ENCODE measurements at regions not wholly inside any gene's neighbourhood (a gene's known extent, or its start where the extent isn't known, plus 50 kb on each side); places are given as distances from the start of the nearest gene placed in this dataset.
"Not testable (repeated sequence)": the region's sequence is repeated elsewhere in the genome, so short reads cannot be mapped to it uniquely, and the experiment has no call there.

DNA sequence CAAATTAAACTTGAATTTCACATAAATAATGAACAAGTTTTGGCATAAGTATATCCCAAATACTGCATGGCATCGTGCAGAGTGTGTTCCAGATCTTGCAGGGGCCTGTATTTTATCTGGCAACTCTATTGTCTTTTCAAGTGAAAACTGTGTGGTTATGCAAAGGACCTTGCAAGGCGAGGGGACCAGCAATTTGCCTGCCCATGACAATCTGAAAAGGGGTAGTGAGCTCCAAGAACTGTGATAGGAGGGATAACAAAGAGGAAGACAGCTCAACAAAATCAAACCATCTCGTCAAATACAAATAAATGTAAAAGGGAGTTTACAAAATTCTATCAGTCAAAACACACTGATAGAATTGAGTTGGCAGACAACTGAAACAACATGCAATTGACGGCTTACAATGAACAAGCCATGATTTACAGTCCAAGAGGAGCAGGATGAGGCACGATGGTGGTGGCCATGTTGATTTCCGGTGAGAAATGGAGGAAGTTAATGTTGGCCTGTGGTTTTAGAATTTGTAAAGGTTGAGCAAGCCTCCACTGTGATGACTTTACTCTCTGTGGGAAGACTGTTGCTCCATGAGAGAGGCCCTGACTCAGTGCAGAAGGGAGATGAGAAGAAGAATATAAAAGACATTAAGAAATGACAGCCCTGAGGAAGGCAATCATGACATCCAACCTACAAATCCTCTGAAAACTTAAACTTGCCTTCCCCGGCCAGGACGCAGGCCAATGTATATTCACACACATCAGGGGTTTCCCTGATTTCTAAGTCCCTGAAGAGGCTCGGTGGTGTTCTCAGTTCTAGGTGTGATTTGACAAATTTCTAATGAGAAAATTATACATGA lies 132.2 kb downstream of the ADSS2 start:
- DNase-seq (ENCODE audit: low read depth in 1 of 2, low spot score in 1 of 2) = no peak
- in situ Hi-C loops (cut with HindIII; ENCODE audit: low pct_unique_long_range_greater_than_20kb, low sequenced_read_pairs) = no loop called here
- no peak for TF ChIP-seq JUND (IDR thresholded peaks at IDR 0.05; ENCODE audit: low read depth)

DNA sequence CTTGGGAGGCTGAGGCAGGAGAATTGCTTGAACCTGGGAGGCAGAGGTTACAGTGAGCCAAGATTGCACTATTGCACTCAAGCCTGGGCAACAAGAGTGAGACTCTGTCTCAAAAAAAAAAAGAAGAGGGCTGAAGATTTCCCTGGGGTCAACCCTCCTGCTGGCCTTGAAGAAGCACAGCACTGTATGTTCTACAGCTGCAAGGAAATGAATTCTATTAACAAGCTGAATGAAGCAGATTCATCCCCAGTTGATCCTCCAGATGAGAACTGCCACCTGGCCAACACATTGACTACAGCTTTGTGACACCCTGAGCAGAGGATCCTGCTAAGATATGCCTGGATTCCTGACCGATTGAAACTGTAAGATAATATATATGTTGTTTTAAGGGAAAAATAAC lies 129.5 kb downstream of the ADSS2 start:
- DNase-seq (ENCODE audit: low read depth in 1 of 2, low spot score in 1 of 2) = peak in 1 of 2 experiments; percentile 30
- in situ Hi-C loops (cut with HindIII; ENCODE audit: low pct_unique_long_range_greater_than_20kb, low sequenced_read_pairs) = no loop called here
- no peak for TF ChIP-seq JUND (IDR thresholded peaks at IDR 0.05; ENCODE audit: low read depth)

DNA sequence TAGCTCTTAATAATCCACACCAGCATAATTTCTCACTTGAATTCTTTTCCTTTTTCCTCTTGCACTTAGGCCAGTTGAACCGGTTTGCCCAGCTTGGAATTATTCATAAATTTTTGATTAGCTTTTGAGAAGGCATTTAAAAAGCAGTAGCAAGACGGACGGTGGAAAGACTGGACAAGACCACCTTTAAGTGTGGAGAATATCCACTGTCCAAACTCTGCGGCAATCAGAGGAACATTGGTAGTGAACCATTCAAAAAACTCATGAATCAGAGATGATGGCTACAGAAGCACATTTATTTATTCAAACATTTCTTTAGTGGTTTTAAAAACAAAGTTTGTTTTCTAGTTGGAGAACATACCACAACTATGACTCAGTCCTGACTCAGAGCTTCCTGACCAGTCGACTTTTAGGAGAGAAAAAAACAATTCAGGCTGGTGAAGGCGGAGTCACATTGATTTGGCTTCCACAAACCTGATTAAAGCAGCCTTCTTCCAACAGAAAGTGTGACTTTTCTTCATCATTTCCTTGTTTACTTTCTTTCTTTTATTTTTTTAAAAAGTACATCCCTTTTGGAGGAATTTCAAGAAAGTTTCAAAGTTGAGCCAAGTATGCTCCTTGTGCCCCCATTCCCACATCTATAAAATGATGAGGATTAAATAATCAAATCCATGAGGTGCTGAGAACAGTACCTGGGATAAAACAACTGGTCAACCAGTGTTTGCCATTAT lies 128.8 kb downstream of the ADSS2 start:
- in situ Hi-C loops (cut with HindIII; ENCODE audit: low pct_unique_long_range_greater_than_20kb, low sequenced_read_pairs) = no loop called here
- DNase-seq (ENCODE audit: low read depth in 1 of 2, low spot score in 1 of 2) = peak; percentile 26 to 89
- peak; percentile 90 for TF ChIP-seq JUND (IDR thresholded peaks at IDR 0.05; ENCODE audit: low read depth)

DNA sequence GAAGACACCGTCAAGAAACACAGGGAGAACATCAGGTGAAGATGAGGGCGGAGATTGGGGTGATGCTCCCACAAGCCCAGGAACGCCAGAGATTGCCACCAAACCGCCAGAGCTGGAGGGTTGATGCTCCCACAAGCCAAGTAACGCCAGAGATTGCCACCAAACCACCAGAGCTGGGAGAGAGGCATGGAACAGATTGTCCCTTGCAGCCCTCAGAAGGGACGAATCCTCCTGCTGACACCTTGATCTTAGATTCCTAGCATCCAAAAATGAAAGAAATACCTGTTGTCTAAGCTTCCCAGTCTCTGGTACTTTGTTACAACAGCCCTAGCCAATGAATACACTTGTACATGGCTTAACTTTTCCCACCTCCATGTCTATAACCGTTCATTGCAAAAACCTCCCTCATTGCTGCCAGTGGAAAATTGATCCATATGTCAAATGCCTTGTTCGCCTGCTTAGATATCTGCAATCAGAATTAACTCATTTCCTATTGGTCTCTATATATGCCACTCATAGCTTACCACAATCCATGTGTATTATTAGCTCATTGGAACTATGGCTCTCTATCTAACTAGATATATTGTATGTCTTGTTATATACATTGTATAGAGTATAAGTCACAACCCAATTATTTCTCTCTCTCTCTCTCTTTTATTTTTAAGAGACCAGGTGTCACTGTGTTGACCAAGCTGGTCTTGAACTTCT lies 127.4 kb downstream of the ADSS2 start:
- TF ChIP-seq JUND (IDR thresholded peaks at IDR 0.05; ENCODE audit: low read depth) = no peak
- no peak for DNase-seq (ENCODE audit: low read depth in 1 of 2, low spot score in 1 of 2)
- in situ Hi-C loops (cut with HindIII; ENCODE audit: low pct_unique_long_range_greater_than_20kb, low sequenced_read_pairs) = no loop called here

DNA sequence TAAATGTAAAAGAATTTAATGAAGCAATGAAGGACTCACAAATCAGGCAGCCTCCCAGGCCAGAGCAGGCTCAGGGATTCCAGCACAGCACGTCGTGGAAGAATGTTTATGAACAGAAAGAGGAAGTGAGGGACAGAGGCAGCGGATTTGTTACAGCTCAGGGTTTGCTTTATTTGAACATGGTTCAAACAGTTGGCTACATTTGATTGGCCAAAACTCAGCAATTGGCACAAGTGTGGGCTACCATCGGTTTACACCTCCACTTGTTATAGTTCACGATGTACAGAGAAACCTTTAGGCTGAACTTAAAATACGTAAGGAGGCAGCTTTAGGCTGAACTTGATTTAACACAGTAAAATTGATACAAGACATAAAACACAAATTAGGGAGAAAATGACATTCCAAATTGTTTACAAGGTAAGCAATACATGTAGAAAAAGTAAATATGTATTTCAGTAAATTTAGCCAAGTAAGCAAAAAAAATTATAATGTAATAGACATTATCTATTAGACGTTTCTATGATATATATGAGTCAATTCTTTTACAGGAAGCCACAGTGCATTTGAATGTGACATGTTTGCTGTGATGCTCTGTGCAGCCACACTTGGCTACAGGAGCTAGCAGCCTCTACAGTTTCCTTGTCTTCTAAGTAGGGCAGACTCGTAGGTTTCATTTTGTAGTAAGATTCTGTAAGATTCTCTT lies 126.5 kb downstream of the ADSS2 start:
- TF ChIP-seq JUND (IDR thresholded peaks at IDR 0.05; ENCODE audit: low read depth) = no peak
- in situ Hi-C loops (cut with HindIII; ENCODE audit: low pct_unique_long_range_greater_than_20kb, low sequenced_read_pairs) = no loop called here
- DNase-seq (ENCODE audit: low read depth in 1 of 2, low spot score in 1 of 2) = peak in 1 of 2 experiments; percentile 53

DNA sequence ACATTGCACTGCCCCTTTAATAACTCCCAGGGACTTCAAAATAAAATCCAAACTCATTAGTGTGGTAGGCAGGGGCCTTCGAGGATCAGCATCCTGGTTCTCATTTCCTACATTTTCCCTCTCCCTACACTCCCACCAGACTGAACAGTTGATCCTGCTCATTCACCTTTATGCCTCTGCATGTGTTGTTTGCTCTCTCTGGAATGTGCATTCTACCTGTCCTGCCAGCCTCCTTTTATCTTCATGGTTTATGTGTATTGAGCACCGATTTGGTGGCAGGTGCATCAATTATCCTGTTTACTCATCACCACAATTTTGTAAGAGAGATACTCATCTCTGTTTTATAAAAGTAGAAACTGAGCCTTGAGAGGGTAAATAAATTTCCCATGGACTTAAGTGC lies 125.0 kb downstream of the ADSS2 start:
- in situ Hi-C loops (cut with HindIII; ENCODE audit: low pct_unique_long_range_greater_than_20kb, low sequenced_read_pairs) = no loop called here
- DNase-seq (ENCODE audit: low read depth in 1 of 2, low spot score in 1 of 2) = peak in 1 of 2 experiments; percentile 92
- TF ChIP-seq JUND (IDR thresholded peaks at IDR 0.05; ENCODE audit: low read depth) = peak; percentile 96

DNA sequence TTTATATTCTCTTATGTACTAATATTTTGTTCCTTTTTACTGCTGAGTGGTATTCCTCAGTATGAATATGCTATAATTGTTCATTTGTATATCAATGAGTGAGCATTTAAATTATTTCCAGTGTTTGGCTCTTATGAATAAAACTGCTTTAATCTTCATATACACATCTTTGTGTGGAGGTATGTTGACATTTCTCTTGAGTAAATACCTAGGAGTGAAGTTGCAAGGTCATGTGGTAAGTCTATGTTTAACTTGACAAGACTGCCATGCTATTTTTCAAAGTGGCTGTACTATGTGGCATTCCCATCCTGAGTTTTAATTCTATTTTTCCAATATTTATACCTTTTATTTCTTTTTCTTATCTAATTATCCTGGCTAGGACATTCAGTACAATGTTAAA lies 124.2 kb downstream of the ADSS2 start:
- peak; percentile 21 to 82 for DNase-seq (ENCODE audit: low read depth in 1 of 2, low spot score in 1 of 2)
- in situ Hi-C loops (cut with HindIII; ENCODE audit: low pct_unique_long_range_greater_than_20kb, low sequenced_read_pairs) = no loop called here
- TF ChIP-seq JUND (IDR thresholded peaks at IDR 0.05; ENCODE audit: low read depth) = peak; percentile 64; the same call in 1 of the 2 replicates

DNA sequence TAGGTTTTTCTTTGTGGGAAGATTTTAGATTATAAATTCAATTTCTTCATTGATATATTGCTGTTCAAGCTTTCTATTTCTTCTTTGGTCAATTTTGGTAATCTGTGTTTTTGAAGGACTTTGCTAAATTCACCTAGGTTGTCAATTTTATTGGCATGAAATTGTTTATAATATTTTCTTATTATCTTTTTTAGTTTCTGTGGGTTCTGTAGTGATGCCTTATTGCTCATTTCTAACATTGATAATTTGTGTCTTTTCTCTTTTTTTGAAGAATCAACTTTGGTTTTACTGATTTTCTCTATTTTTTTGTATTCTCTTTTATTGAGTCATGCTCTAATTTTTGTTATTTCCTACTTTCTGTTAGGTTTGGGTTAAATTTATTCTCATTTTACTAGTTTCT lies 123.2 kb downstream of the ADSS2 start:
- in situ Hi-C loops (cut with HindIII; ENCODE audit: low pct_unique_long_range_greater_than_20kb, low sequenced_read_pairs) = no loop called here
- no peak for DNase-seq (ENCODE audit: low read depth in 1 of 2, low spot score in 1 of 2)
- no peak for TF ChIP-seq JUND (IDR thresholded peaks at IDR 0.05; ENCODE audit: low read depth)

DNA sequence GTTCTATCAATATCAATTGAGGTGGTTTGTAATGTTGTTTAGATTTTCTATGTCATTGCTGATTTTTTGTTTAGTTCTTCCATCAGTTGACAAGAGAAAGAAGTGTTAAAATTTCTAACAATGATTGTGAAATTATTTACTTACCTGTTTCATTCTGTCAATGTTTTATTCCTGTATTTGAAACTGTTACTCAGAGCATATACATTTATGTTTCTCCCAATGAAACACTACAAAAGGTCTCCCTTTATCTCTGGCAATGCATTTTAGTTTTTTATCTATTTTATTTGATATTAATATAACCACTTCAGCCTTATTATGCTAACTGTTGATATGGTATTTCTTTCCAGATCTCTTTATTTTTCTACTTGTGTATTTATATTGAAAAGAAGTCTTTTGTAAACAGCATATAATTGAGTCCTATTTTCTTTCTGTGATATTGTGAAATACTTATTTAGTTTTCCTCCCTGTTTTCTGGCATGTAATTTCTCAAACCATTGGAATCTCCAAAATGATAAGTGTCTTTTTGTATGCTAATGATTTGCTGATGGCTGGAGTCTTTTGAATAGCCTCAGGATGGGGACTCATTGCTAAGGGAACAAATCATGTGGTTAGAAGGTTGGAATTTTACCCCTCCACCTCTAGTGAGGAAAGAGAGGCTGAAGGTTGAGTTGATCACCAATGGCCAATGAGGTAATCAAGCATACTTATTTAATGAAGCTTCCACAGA lies 122.0 kb downstream of the ADSS2 start:
- no peak for DNase-seq (ENCODE audit: low read depth in 1 of 2, low spot score in 1 of 2)
- no peak for TF ChIP-seq JUND (IDR thresholded peaks at IDR 0.05; ENCODE audit: low read depth)
- in situ Hi-C loops (cut with HindIII; ENCODE audit: low pct_unique_long_range_greater_than_20kb, low sequenced_read_pairs) = no loop called here

DNA sequence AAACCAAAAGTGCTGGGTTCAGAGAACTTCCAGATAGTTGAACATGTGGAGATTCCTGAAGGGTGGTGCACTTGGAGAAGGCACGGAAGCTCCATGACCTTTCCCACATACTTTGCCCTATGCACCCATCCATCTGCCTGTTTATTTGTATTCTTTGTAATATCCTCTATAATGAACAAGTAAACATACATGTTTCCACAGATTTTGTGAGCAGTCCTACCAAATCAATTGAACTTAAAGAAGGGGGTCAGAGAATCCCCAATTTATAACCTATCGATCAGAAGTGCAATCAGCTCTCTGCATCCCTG lies 121.4 kb downstream of the ADSS2 start:
- DNase-seq (ENCODE audit: low read depth in 1 of 2, low spot score in 1 of 2) = no peak
- no peak for TF ChIP-seq JUND (IDR thresholded peaks at IDR 0.05; ENCODE audit: low read depth)
- in situ Hi-C loops (cut with HindIII; ENCODE audit: low pct_unique_long_range_greater_than_20kb, low sequenced_read_pairs) = no loop called here

DNA sequence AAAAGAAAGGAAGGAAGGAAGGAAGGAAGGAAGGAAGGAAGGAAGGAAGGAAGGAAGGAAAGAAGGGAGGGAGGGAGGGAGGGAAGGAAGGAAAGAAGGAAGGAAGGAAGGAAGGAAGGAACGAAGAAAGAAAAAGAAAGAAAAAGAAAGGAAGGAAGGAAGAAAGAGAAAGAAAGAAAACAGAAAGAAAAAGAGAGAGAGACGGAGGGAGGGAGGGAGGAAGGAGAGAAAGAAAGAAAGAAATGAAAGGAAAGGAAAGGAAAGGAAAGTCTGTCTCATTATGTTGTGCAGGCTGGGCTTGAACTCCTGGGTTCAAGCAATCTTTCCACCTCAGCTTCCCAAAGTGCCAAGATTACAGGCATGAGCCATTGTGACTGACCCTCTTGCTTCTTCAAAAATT lies 118.9 kb downstream of the ADSS2 start:
- not testable (repeated sequence) for DNase-seq (ENCODE audit: low read depth in 1 of 2, low spot score in 1 of 2)

DNA sequence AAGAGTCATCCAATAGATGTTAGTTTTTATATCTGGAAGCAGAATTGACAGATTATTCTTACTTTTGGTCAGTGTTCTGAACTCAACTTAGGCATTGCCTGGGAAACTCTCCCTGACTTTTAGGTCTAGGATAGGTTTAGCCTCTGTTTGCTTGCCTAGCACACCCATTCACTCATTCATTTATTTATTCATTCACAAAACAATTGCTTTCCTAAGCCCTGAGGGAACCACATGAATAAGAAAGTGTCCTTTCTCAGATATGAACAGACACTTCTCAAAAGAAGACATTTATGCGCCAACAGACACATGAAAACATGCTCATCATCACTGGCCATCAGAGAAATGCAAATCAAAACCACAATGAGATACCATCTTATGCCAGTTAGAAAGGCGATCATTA lies 117.4 kb downstream of the ADSS2 start:
- DNase-seq (ENCODE audit: low read depth in 1 of 2, low spot score in 1 of 2); in situ Hi-C loops (cut with HindIII; ENCODE audit: low pct_unique_long_range_greater_than_20kb, low sequenced_read_pairs): not testable (repeated sequence)

More for the DNA sequence above, 118.9 kb downstream of the ADSS2 start:
- in situ Hi-C loops (cut with HindIII; ENCODE audit: low pct_unique_long_range_greater_than_20kb, low sequenced_read_pairs) = not testable (repeated sequence)

DNA sequence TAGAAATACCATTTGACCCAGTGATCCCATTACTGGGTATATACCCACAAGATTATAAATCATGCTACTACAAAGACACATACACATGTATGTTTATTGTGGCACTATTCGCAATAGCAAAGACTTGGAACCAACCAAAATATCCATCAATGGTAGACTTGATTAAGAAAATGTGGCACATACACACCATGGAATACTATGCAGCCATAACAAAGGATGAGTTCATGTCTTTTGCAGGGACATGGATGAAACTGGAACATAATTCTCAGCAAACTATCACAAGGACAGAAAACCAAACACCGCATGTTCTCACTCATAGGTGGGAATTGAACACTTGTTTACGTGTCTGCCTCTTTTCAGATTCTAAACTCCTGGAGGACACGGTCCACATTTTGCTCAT lies 116.9 kb downstream of the ADSS2 start:
- in situ Hi-C loops (cut with HindIII; ENCODE audit: low pct_unique_long_range_greater_than_20kb, low sequenced_read_pairs); DNase-seq (ENCODE audit: low read depth in 1 of 2, low spot score in 1 of 2): not testable (repeated sequence)

All from T47D (cell line).